ENCODE measurements at regions not wholly inside any gene's neighbourhood (a gene's known extent, or its start where the extent isn't known, plus 50 kb on each side); places are given as distances from the start of the nearest gene placed in this dataset.

DNA sequence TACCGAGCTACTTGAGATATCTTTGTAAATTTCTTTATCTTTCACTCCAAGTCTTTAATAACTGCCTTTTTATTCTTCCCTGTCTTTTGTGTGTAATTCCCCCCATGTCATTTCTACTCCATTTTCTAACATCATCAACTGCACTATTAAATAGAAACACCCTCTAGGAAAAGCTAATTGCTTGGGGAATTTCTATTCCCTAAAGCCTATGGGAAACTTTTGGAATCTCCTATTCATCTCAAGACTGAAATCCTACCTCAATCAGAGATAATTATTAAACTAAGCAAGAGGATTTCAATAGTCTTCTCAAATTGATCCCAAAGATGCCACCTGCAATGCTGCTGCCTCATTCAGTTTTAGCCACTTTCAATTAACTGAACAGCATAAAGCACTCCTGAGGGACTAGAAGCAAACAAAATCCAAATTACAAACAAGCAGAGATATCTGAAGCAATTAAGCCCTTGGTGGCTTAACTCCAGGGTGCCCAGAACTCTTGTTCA, 598.7 kb downstream of the IGSF11 start:
- DNase-seq (ENCODE audit: low read depth): no peak
- H3K4me3 ChIP-seq (ENCODE audit: low read depth, low read length): no peak overlapping the region
- TF ChIP-seq POLR2A (IDR thresholded peaks at IDR 0.05; ENCODE audit: extremely low read depth, insufficient read length): no peak
- TF ChIP-seq MYC (IDR thresholded peaks at IDR 0.05; ENCODE audit: low read depth, low read length): no peak
- TF ChIP-seq, protein P1, sequence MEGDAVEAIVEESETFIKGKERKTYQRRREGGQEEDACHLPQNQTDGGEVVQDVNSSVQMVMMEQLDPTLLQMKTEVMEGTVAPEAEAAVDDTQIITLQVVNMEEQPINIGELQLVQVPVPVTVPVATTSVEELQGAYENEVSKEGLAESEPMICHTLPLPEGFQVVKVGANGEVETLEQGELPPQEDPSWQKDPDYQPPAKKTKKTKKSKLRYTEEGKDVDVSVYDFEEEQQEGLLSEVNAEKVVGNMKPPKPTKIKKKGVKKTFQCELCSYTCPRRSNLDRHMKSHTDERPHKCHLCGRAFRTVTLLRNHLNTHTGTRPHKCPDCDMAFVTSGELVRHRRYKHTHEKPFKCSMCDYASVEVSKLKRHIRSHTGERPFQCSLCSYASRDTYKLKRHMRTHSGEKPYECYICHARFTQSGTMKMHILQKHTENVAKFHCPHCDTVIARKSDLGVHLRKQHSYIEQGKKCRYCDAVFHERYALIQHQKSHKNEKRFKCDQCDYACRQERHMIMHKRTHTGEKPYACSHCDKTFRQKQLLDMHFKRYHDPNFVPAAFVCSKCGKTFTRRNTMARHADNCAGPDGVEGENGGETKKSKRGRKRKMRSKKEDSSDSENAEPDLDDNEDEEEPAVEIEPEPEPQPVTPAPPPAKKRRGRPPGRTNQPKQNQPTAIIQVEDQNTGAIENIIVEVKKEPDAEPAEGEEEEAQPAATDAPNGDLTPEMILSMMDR (IDR thresholded peaks at IDR 0.05; ENCODE audit: low read depth, low read length): no peak
- no peak for TF ChIP-seq MAX (IDR thresholded peaks at IDR 0.05; ENCODE audit: low read depth, low read length)

DNA sequence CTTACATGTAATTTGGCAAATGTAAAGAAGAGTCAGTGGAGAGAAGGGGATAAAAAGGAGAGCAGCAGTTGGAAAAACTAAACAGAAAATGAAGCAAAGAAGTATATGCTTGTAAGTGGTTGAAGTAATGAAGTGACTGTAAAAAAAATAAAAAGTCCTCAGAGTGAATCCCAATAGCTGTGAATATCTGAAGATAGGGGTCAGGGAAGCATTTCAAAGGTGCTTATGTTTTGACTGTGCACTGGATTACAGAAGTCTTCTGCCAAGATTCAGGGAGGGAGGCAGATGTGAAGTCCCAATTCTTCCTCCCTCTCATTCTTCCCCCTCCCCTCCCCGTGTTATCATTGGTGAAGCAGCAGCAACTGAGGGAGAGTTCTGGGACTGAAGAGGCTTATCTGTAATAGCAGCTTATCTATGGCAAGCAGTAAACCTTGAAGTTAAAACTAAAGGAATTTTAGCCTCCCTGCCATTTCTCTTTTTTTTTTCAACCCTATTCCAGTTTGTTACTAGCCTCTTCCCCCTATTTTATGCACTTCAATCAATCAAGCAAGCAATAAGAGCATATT, 597.9 kb downstream of the IGSF11 start:
- DNase-seq (ENCODE audit: low read depth): no peak
- TF ChIP-seq MAX (IDR thresholded peaks at IDR 0.05; ENCODE audit: low read depth, low read length): no peak
- TF ChIP-seq MYC (IDR thresholded peaks at IDR 0.05; ENCODE audit: low read depth, low read length): no peak
- TF ChIP-seq, protein P1 (IDR thresholded peaks at IDR 0.05; ENCODE audit: low read depth, low read length): no peak
- no peak for TF ChIP-seq POLR2A (IDR thresholded peaks at IDR 0.05; ENCODE audit: extremely low read depth, insufficient read length)
- no peak overlapping the region for H3K4me3 ChIP-seq (ENCODE audit: low read depth, low read length)

DNA sequence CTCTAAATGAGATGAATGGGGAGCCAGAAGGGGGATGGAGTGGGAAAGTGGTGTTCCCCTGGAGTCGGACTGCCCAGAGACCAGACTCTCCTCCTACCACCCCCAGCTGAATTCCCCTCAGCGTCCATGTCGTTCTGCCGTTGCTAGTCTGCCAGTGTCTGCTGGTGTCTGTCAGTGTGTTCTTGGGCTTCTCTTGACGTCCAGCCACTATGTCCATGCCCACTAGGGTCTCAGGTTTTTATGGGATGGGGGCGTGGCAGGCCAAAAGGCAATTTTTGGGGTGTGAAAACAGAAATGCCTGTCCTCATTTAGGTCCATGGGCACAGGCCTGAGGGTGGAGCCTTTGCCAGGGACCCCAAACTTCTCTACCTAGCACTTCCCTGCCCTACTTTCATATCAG, 589.6 kb downstream of the IGSF11 start:
- H3K4me3 ChIP-seq (ENCODE audit: low read depth, low read length): no peak overlapping the region
- TF ChIP-seq MAX (IDR thresholded peaks at IDR 0.05; ENCODE audit: low read depth, low read length) (no peak), MYC (IDR thresholded peaks at IDR 0.05; ENCODE audit: low read depth, low read length) (no peak), POLR2A (IDR thresholded peaks at IDR 0.05; ENCODE audit: extremely low read depth, insufficient read length) (no peak)
- TF ChIP-seq, protein P1 (IDR thresholded peaks at IDR 0.05; ENCODE audit: low read depth, low read length): no peak
- no peak for DNase-seq (ENCODE audit: low read depth)

- no peak overlapping the region for H3K4me3 ChIP-seq (ENCODE audit: low read depth, low read length)
- DNase-seq (ENCODE audit: low read depth): no peak
- TF ChIP-seq, protein P1 (IDR thresholded peaks at IDR 0.05; ENCODE audit: low read depth, low read length): no peak
- TF ChIP-seq MYC (IDR thresholded peaks at IDR 0.05; ENCODE audit: low read depth, low read length) (no peak), MAX (IDR thresholded peaks at IDR 0.05; ENCODE audit: low read depth, low read length) (no peak)
Observed at GRCh38 chr3:118447339-118447738, 587.3 kb downstream of the IGSF11 start.

DNA sequence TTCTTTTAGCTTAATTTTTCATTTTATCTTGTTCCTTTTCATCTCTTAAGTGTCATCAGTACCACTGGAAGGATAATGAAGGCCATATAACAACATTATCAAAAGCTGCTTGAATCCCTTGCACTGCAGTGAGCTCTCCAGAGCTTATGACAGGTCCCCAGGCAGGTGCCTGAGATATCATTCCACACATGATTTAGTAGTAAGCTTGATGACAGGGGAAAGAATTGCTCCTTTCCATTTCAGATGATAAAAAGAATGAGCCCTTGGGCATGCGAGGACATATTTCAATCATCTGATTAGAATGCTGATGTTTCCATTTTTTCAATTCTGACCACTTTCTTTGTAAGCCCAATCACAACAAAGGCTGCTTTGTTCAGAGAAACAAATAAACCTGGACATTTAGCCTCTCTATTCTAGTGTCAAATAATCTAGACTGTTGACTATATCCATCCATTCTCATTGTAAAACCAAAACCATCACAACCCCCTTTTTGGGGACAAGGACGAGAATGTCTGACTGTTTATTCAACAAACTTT, 567.8 kb downstream of the IGSF11 start:
- TF ChIP-seq MYC (IDR thresholded peaks at IDR 0.05; ENCODE audit: low read depth, low read length) (no peak), MAX (IDR thresholded peaks at IDR 0.05; ENCODE audit: low read depth, low read length) (no peak), POLR2A (IDR thresholded peaks at IDR 0.05; ENCODE audit: extremely low read depth, insufficient read length) (no peak)
- TF ChIP-seq, protein P1 (IDR thresholded peaks at IDR 0.05; ENCODE audit: low read depth, low read length): no peak
- H3K4me3 ChIP-seq (ENCODE audit: low read depth, low read length): no peak overlapping the region
- no peak for DNase-seq (ENCODE audit: low read depth)
